NB4 (cell line): ENCODE measurements at regions not wholly inside any gene's neighbourhood (a gene's known extent, or its start where the extent isn't known, plus 50 kb on each side); places are given as distances from the start of the nearest gene placed in this dataset.

Experiments
- MYC ChIP-seq: IDR thresholded peaks from 2 replicates; pipeline ENCODE4 v1.6.1; 2011; ENCODE audit warnings: low read depth, low read length
- POLR2A ChIP-seq: IDR thresholded peaks from 2 replicates; pipeline ENCODE4 v1.6.1; 2011; ENCODE audit warnings: mild to moderate bottlenecking; ENCODE audit not compliant: insufficient read length; ENCODE audit errors: extremely low read depth
- TF ChIP-seq, protein P1 (sequence below): IDR thresholded peaks from one replicate; pipeline ENCODE4 v1.5.1; 2012; ENCODE audit warnings: low read depth, low read length
- TF ChIP-seq, protein P2 (sequence below): IDR thresholded peaks from 2 replicates; pipeline ENCODE4 v1.6.1; 2011; ENCODE audit warnings: low read depth, low read length

DNA sequence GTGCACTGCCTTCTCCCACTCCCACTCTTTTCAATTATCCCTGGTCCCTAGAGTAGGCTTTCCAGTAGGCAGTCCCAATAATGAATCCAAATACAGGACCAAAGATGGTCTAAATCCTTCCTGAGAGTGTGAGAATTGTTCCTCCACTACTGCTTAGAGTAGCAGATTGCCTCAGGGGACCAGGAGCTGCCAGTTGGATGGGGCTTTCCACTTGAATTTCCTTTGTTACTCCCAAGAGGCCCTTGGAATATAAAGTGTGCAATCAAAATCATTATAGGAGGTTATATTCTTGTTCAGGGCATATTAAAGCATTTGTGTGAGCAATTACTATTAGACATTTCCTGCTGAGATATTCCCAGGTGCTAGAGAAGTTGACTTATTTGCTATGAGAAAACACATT, 156.6 kb upstream of the TLL1 start:
- TF ChIP-seq POLR2A (no peak), MYC (no peak)
- TF ChIP-seq, protein P1, sequence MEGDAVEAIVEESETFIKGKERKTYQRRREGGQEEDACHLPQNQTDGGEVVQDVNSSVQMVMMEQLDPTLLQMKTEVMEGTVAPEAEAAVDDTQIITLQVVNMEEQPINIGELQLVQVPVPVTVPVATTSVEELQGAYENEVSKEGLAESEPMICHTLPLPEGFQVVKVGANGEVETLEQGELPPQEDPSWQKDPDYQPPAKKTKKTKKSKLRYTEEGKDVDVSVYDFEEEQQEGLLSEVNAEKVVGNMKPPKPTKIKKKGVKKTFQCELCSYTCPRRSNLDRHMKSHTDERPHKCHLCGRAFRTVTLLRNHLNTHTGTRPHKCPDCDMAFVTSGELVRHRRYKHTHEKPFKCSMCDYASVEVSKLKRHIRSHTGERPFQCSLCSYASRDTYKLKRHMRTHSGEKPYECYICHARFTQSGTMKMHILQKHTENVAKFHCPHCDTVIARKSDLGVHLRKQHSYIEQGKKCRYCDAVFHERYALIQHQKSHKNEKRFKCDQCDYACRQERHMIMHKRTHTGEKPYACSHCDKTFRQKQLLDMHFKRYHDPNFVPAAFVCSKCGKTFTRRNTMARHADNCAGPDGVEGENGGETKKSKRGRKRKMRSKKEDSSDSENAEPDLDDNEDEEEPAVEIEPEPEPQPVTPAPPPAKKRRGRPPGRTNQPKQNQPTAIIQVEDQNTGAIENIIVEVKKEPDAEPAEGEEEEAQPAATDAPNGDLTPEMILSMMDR, result no peak
- TF ChIP-seq, protein P2, sequence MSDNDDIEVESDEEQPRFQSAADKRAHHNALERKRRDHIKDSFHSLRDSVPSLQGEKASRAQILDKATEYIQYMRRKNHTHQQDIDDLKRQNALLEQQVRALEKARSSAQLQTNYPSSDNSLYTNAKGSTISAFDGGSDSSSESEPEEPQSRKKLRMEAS, result no peak
